ENCODE measurements at regions not wholly inside any gene's neighbourhood (a gene's known extent, or its start where the extent isn't known, plus 50 kb on each side); places are given as distances from the start of the nearest gene placed in this dataset.

- TF ChIP-seq POLR2AphosphoS5 (IDR thresholded peaks at IDR 0.05): no peak
- TF ChIP-seq CTCF (IDR thresholded peaks at IDR 0.05; ENCODE audit: poor library complexity, severe bottlenecking): no peak
- TF ChIP-seq EZH2 (IDR thresholded peaks at IDR 0.05; ENCODE audit: borderline replicate concordance, insufficient read depth, low read length, poor library complexity, severe bottlenecking): no peak
- TF ChIP-seq REST (IDR thresholded peaks at IDR 0.05; ENCODE audit: borderline replicate concordance): no peak
- TF ChIP-seq RAD21 (conservative IDR thresholded peaks at IDR 0.05): no peak
- TF ChIP-seq MXI1 (conservative IDR thresholded peaks at IDR 0.05; ENCODE audit: poor library complexity, severe bottlenecking): no peak
- no peak for TF ChIP-seq SMC3 (conservative IDR thresholded peaks at IDR 0.05; ENCODE audit: poor library complexity)
These were observed 140.8 kb downstream of the DIPK2A start for GRCh38 chr3:144112437-144112836.
